H1 (cell line): ENCODE measurements at regions not wholly inside any gene's neighbourhood (a gene's known extent, or its start where the extent isn't known, plus 50 kb on each side); places are given as distances from the start of the nearest gene placed in this dataset.

Experiments
- CTCF ChIA-PET: fragments of 300-600 bp; sonication (Branson Sonifier 250); formaldehyde crosslinking; loops from one replicate; lab custom pipeline; 2021; ENCODE audit not compliant: partially characterized antibody; lab: Charles Lee
- POLR2A ChIA-PET: fragments of 300-600 bp; sonication (Branson Sonifier 250); formaldehyde crosslinking; loops from one replicate; lab custom pipeline; 2021; ENCODE audit warnings: inconsistent platforms; ENCODE audit not compliant: partially characterized antibody; lab: Charles Lee
- DNase-seq, 2 experiments: peaks; one replicate each; pipeline versions ENCODE4 v3.0.0 to v3.0.0-alpha.2; 2010 to 2022; ENCODE audit warnings: low spot score in 2 of 2, low read depth in 1 of 2, mixed read lengths in 1 of 2
- FAIRE-seq: peaks from 2 replicates; lab custom pipeline; 2011; peaks lifted over from hg19 to GRCh38; lab: Jason Lieb, UNC
- H2AFZ ChIP-seq: 2 replicates; pipeline ENCODE4 v1.8.1; 2012; ENCODE audit warnings: low read length, inconsistent platforms
- H2AK5ac ChIP-seq: 2 replicates; pipeline ENCODE4 v1.6.1; 2013; ENCODE audit warnings: low read depth, low read length
- H2BK120ac ChIP-seq: replicated peaks from 2 replicates; pipeline ENCODE3; 2013; ENCODE audit warnings: low read depth, low read length, inconsistent platforms
- H2BK12ac ChIP-seq: 2 replicates; pipeline ENCODE4 v1.6.1; 2013; ENCODE audit warnings: low read depth, low read length
- H2BK15ac ChIP-seq: 2 replicates; pipeline ENCODE4 v1.6.1; 2013; ENCODE audit warnings: low read length
- H2BK20ac ChIP-seq: 2 replicates; pipeline ENCODE4 v1.6.1; 2013; ENCODE audit warnings: low read length
- H2BK5ac ChIP-seq: 2 replicates; pipeline ENCODE4 v1.6.1; 2013; ENCODE audit warnings: low read depth, low read length
- H3K14ac ChIP-seq: 2 replicates; pipeline ENCODE4 v1.6.1; 2013; ENCODE audit warnings: inconsistent platforms; ENCODE audit not compliant: insufficient read length
- H3K18ac ChIP-seq: 2 replicates; pipeline ENCODE4 v1.6.1; 2013; ENCODE audit warnings: low read length; ENCODE audit errors: extremely low read depth
- H3K23ac ChIP-seq: 2 replicates; pipeline ENCODE4 v1.6.1; 2013; ENCODE audit warnings: inconsistent platforms; ENCODE audit not compliant: insufficient read length
- H3K23me2 ChIP-seq: 2 replicates; pipeline ENCODE4 v1.6.1; 2013; ENCODE audit warnings: low read depth, low read length
- H3K27ac ChIP-seq: 2 replicates; pipeline ENCODE4 v1.6.1; 2011; ENCODE audit warnings: low read depth, low read length, inconsistent platforms
- H3K27me3 ChIP-seq, 4 experiments: replicated peaks in 1 of 4; 1 replicate in 1 of 4; 2 replicates in 3 of 4; pipeline versions ENCODE4 v1.6.1 to v1.8.1; 2011 to 2013; ENCODE audit warnings: low read length in 3 of 4, mild to moderate bottlenecking in 3 of 4, inconsistent platforms in 2 of 4, mixed read lengths in 2 of 4, moderate library complexity in 1 of 4; ENCODE audit not compliant: control insufficient read depth in 3 of 4, insufficient read depth in 3 of 4; ENCODE audit errors: extremely low read depth in 1 of 4
- H3K36me3 ChIP-seq, 4 experiments: 2 replicates each; pipeline versions ENCODE4 v1.6.1 to v1.8.1; 2011 to 2013; ENCODE audit warnings: mild to moderate bottlenecking in 4 of 4, low read length in 3 of 4, moderate library complexity in 2 of 4, control low read depth in 1 of 4, inconsistent platforms in 1 of 4; ENCODE audit not compliant: insufficient read depth in 4 of 4, control insufficient read depth in 2 of 4
- H3K4ac ChIP-seq: replicated peaks from 2 replicates; pipeline ENCODE3; 2013; ENCODE audit warnings: low read length, low read depth, mixed read lengths, inconsistent platforms; ENCODE audit not compliant: insufficient read length
- H3K4me1 ChIP-seq, 4 experiments: replicated peaks in 1 of 4; 1 replicate in 1 of 4; 2 replicates in 3 of 4; pipeline versions ENCODE4 v1.6.1 to v1.8.1; 2011 to 2013; ENCODE audit warnings: low read length in 3 of 4, inconsistent platforms in 2 of 4, mixed read lengths in 1 of 4; ENCODE audit not compliant: insufficient read depth in 4 of 4, control insufficient read depth in 3 of 4
- H3K4me2 ChIP-seq, 2 experiments: 2 replicates each; pipeline versions ENCODE4 v1.6.1 to v1.8.1; 2011 to 2013; ENCODE audit warnings: low read depth in 2 of 2, low read length in 2 of 2, control low read depth in 1 of 2, inconsistent platforms in 1 of 2, mild to moderate bottlenecking in 1 of 2; ENCODE audit not compliant: insufficient read depth in 1 of 2
- H3K4me3 ChIP-seq, 4 experiments: fragments of 200-600, 300-600 bp in 1 of 4; sonication (generic), shearing (Covaris generic), sonication (Bioruptor Twin) in 1 of 4; 2 replicates each; pipeline versions ENCODE4 v1.5.1 to v1.8.1; 2011 to 2016; ENCODE audit warnings: low read length in 4 of 4, low read depth in 3 of 4, control low read depth in 2 of 4, inconsistent platforms in 2 of 4, mild to moderate bottlenecking in 2 of 4, mixed read lengths in 1 of 4, moderate library complexity in 1 of 4; ENCODE audit not compliant: insufficient read depth in 2 of 4; ENCODE audit errors: extremely low read depth in 1 of 4
- H3K56ac ChIP-seq: replicated peaks from 2 replicates; pipeline ENCODE3; 2013; ENCODE audit warnings: low read depth, mild to moderate bottlenecking, mixed read lengths, low read length, inconsistent platforms; ENCODE audit not compliant: insufficient read length
- H3K79me1 ChIP-seq: 2 replicates; pipeline ENCODE4 v1.6.1; 2013; ENCODE audit warnings: low read depth, low read length, control low read depth
- H3K79me2 ChIP-seq, 2 experiments: 2 replicates each; pipeline versions ENCODE4 v1.6.1 to v1.8.1; 2012 to 2013; ENCODE audit warnings: low read length in 2 of 2, mild to moderate bottlenecking in 2 of 2, inconsistent platforms in 1 of 2; ENCODE audit not compliant: insufficient read depth in 2 of 2, control insufficient read depth in 1 of 2
- H3K9ac ChIP-seq, 4 experiments: replicated peaks in 1 of 4; 1 replicate in 1 of 4; 2 replicates in 3 of 4; pipeline versions ENCODE4 v1.6.1 to v1.8.1; 2011 to 2013; ENCODE audit warnings: low read depth in 3 of 4, low read length in 3 of 4, control low read depth in 2 of 4, mild to moderate bottlenecking in 2 of 4, moderate library complexity in 2 of 4, inconsistent platforms in 1 of 4; ENCODE audit errors: extremely low read depth in 1 of 4
- H3K9me3 ChIP-seq, 2 experiments: 2 replicates each; pipeline versions ENCODE4 v1.6.1 to v1.8.1; 2012 to 2013; ENCODE audit warnings: mild to moderate bottlenecking in 2 of 2, moderate library complexity in 2 of 2, control low read depth in 1 of 2, inconsistent platforms in 1 of 2, low read depth in 1 of 2, low read length in 1 of 2, mixed read lengths in 1 of 2; ENCODE audit not compliant: insufficient read depth in 2 of 2
- H4K20me1 ChIP-seq, 2 experiments: replicated peaks in 1 of 2; 2 replicates each; pipeline versions ENCODE3 to v1.8.1; 2011 to 2013; ENCODE audit warnings: inconsistent platforms in 2 of 2, low read length in 2 of 2, mild to moderate bottlenecking in 1 of 2; ENCODE audit not compliant: insufficient read depth in 2 of 2, control insufficient read depth in 1 of 2
- H4K5ac ChIP-seq: 2 replicates; pipeline ENCODE4 v1.6.1; 2013; ENCODE audit warnings: low read length, low read depth, mixed read lengths, inconsistent platforms; ENCODE audit not compliant: insufficient read length
- H4K8ac ChIP-seq: 2 replicates; pipeline ENCODE4 v1.8.0; 2013; ENCODE audit warnings: mild to moderate bottlenecking, moderate library complexity, low read length, inconsistent platforms; ENCODE audit not compliant: insufficient read depth; ENCODE audit errors: extremely low read depth
- H4K91ac ChIP-seq: replicated peaks from 2 replicates; pipeline ENCODE3; 2013; ENCODE audit warnings: low read length, mixed read lengths, inconsistent platforms; ENCODE audit not compliant: insufficient read length
- BACH1 ChIP-seq: IDR thresholded peaks from 2 replicates; pipeline ENCODE4 v1.6.1; 2012; ENCODE audit warnings: low read length, improper control_type of control experiment
- CBX5 ChIP-seq: fragments of 300-800, 300-1000 bp; sonication (generic); IDR thresholded peaks from 2 replicates; pipeline ENCODE4 v1.7.1; 2016; ENCODE audit warnings: antibody characterized with exemption, low read length, low read depth
- CBX8 ChIP-seq: fragments of 300-800, 300-1000 bp; sonication (generic); IDR thresholded peaks from 2 replicates; pipeline ENCODE4 v1.7.1; 2016; ENCODE audit warnings: low read depth, low read length, borderline replicate concordance
- HDAC6 ChIP-seq: IDR thresholded peaks from one replicate; pipeline ENCODE4 v1.7.1; 2012; ENCODE audit warnings: low read depth, mild to moderate bottlenecking, inconsistent platforms, low read length, moderate library complexity
- JUN ChIP-seq: IDR thresholded peaks from 2 replicates; pipeline ENCODE4 v1.6.1; 2011; ENCODE audit warnings: low read depth, mild to moderate bottlenecking, improper control_type of control experiment, low read length
- POU5F1 ChIP-seq: IDR thresholded peaks from 2 replicates; pipeline ENCODE4 v1.6.1; 2011; ENCODE audit warnings: low read depth, mild to moderate bottlenecking, low read length, moderate library complexity
- RBBP5 ChIP-seq: IDR thresholded peaks from 2 replicates; pipeline ENCODE4 v1.7.1; 2012; ENCODE audit warnings: low read depth, mild to moderate bottlenecking, inconsistent platforms, low read length, moderate library complexity, borderline replicate concordance
- TAF1 ChIP-seq: IDR thresholded peaks from 2 replicates; pipeline ENCODE4 v1.6.1; 2011; ENCODE audit warnings: mild to moderate bottlenecking, low read depth, low read length
- WGBS, 2 experiments: shearing (Covaris generic) in 1 of 2; methylation state at CpG; one replicate each; pipeline versions ENCODE4 v1.1.6 to v1.1.7; 2013 to 2015; ENCODE audit warnings: low lambda C conversion rate in 2 of 2, mixed read lengths in 2 of 2, inconsistent platforms in 1 of 2, low coverage in 1 of 2, missing lambda C conversion rate in 1 of 2; ENCODE audit not compliant: insufficient replicate concordance in 2 of 2, insufficient coverage in 1 of 2, insufficient read length in 1 of 2; ENCODE audit errors: extremely low coverage in 1 of 2, missing lambda C conversion rate in 1 of 2; 5-methylcytosine and 5-hydroxymethylcytosine counted together
- TF ChIP-seq, protein P1 (sequence below): IDR thresholded peaks from 2 replicates; pipeline ENCODE4 v1.6.1; 2011; ENCODE audit warnings: low read length, improper control_type of control experiment
- TF ChIP-seq, protein P2 (sequence below): IDR thresholded peaks from 2 replicates; pipeline ENCODE4 v1.6.1; 2011; ENCODE audit warnings: low read depth, mild to moderate bottlenecking, low read length; ENCODE audit not compliant: insufficient read depth
- TF ChIP-seq, protein P3 (sequence below), 3 experiments: IDR thresholded peaks; 1 replicate in 2 of 3; 2 replicates in 1 of 3; pipeline versions ENCODE4 v1.5.1 to v1.6.1; 2011; ENCODE audit warnings: low read length in 3 of 3, mild to moderate bottlenecking in 3 of 3, inconsistent platforms in 2 of 3, low read depth in 1 of 3, moderate library complexity in 1 of 3; ENCODE audit not compliant: insufficient read depth in 1 of 3; ENCODE audit errors: control extremely low read depth in 1 of 3

DNA sequence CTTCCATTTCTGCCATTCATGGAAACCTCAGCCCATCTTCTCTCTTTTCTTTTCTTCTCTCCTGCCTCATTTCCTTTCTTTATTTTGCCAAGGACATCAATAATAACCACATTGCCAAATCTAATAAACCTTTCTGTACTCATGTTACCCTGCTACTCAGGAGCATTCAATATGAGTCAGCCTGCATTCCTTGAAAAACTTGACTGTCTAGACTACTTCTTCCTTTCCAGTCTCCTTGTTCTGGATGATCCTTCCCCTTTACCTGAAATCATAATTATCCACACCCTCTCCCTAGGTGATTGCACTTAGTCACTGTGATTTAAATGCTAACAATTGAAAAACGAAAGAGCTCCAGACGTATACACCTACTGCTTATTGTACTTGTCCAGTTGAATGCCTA is 253.2 kb upstream of the CENPE start:
- Histone ChIP-seq H3K4me1 (no peaks in the 10 kb centered on the region), H2AK5ac (no peak overlapping the region), H4K5ac (no peak overlapping the region), H3K56ac (no peak overlapping the region), H3K4me3 (no peak overlapping the region), H3K4me2 (no peak overlapping the region), H2BK5ac (no peak overlapping the region), H3K14ac (no peak overlapping the region), H3K79me2 (no peaks in the 10 kb centered on the region), H2BK120ac (no peak overlapping the region), H3K18ac (no peak overlapping the region), H3K9ac (no peak overlapping the region), H3K4ac (no peak overlapping the region), H3K36me3 (no peaks in the 10 kb centered on the region), H4K20me1 (no peaks in the 10 kb centered on the region), H3K27ac (no peak overlapping the region), H2BK15ac (no peak overlapping the region), H3K23ac (no peak overlapping the region), H4K8ac (no peak overlapping the region), H3K27me3 (no peaks in the 10 kb centered on the region), H2BK20ac (no peak overlapping the region), H3K79me1 (no peaks in the 10 kb centered on the region), H3K9me3 (no peaks in the 10 kb centered on the region), H2BK12ac (no peak overlapping the region), H4K91ac (no peak overlapping the region), H3K23me2 (no peaks in the 10 kb centered on the region), H2AFZ (no peak overlapping the region)
- 88% methylated on average over 2 of the region's 2 CpGs; no CpG with 5 or more reads in 1 of the 2 experiments for WGBS, 2 experiments
- ChIA-PET POLR2A (no interaction called here), CTCF (no interaction called here)
- no peak for FAIRE-seq
- no peak for DNase-seq
- no peak for TF ChIP-seq CBX5
- TF ChIP-seq CBX8 = no peak
- TF ChIP-seq, protein P1, sequence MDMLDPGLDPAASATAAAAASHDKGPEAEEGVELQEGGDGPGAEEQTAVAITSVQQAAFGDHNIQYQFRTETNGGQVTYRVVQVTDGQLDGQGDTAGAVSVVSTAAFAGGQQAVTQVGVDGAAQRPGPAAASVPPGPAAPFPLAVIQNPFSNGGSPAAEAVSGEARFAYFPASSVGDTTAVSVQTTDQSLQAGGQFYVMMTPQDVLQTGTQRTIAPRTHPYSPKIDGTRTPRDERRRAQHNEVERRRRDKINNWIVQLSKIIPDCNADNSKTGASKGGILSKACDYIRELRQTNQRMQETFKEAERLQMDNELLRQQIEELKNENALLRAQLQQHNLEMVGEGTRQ = no peak
- TF ChIP-seq, protein P2, sequence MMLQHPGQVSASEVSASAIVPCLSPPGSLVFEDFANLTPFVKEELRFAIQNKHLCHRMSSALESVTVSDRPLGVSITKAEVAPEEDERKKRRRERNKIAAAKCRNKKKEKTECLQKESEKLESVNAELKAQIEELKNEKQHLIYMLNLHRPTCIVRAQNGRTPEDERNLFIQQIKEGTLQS = no peak
- no peak for TF ChIP-seq JUN
- TF ChIP-seq RBBP5 = no peak
- no peak for TF ChIP-seq TAF1
- TF ChIP-seq POU5F1 = no peak
- no peak for TF ChIP-seq HDAC6
- TF ChIP-seq, protein P3, sequence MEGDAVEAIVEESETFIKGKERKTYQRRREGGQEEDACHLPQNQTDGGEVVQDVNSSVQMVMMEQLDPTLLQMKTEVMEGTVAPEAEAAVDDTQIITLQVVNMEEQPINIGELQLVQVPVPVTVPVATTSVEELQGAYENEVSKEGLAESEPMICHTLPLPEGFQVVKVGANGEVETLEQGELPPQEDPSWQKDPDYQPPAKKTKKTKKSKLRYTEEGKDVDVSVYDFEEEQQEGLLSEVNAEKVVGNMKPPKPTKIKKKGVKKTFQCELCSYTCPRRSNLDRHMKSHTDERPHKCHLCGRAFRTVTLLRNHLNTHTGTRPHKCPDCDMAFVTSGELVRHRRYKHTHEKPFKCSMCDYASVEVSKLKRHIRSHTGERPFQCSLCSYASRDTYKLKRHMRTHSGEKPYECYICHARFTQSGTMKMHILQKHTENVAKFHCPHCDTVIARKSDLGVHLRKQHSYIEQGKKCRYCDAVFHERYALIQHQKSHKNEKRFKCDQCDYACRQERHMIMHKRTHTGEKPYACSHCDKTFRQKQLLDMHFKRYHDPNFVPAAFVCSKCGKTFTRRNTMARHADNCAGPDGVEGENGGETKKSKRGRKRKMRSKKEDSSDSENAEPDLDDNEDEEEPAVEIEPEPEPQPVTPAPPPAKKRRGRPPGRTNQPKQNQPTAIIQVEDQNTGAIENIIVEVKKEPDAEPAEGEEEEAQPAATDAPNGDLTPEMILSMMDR (IDR thresholded peaks at IDR 0.05; ENCODE audit: control extremely low read depth in 1 of 3, insufficient read depth in 1 of 3, low read depth in 1 of 3, low read length in 3 of 3) = no peak
- TF ChIP-seq BACH1 = no peak
